ENCODE measurements at regions not wholly inside any gene's neighbourhood (a gene's known extent, or its start where the extent isn't known, plus 50 kb on each side); places are given as distances from the start of the nearest gene placed in this dataset.

DNA sequence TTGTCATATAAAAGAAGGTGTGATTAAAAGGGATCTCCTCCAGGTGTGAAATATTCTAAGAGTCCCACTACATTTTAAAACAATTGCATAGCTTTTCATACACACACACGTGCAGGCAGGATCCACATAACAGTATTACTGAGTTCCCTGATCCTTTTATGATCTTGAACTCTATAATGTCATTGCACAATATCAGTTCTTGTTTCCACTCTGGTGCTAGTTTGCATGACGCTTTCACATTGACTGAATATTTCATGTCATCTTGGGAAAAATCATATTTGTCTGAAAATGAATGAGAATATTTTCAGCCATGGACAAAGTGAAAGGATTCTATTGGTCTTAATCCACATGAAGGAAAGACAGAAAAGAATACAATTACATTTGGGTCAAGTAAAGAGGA lies 703.8 kb downstream of the CDH8 start:
- no peak for TF ChIP-seq POLR2A (IDR thresholded peaks at IDR 0.05; ENCODE audit: low read length)
- TF ChIP-seq GATA1 (IDR thresholded peaks at IDR 0.05; ENCODE audit: low read depth, low read length) = no peak
